ENCODE measurements at regions not wholly inside any gene's neighbourhood (a gene's known extent, or its start where the extent isn't known, plus 50 kb on each side); places are given as distances from the start of the nearest gene placed in this dataset.

DNA sequence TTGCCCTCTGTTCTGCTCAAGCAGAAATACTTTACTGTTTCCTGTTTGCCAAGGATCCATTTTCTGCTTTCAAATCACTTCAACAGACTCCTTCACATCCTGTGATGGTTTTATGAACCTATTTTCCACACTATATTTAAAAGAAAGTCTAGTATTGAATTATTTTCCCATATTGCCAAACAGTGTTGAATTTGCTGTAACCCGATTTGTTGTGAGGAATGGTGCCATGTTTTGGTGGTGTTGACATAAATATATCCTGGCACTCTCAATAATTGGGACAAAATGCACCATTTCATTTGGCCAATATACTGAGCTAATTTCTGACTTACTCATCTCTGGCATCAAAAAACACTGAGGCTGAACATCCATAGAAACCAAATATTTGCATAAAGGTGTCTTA is 615.4 kb upstream of the SEMA3D start:
- no peak for TF ChIP-seq EZH2 (IDR thresholded peaks at IDR 0.05)
- no peak for TF ChIP-seq POLR2AphosphoS5 (IDR thresholded peaks at IDR 0.05; ENCODE audit: borderline replicate concordance, low read depth, low read length)
- TF ChIP-seq FOXP2 (optimal IDR thresholded peaks at IDR 0.05; ENCODE audit: control extremely low read depth, extremely low read length, insufficient read depth), result no peak

Measured in SK-N-MC (cell line).